CD8-positive, alpha-beta memory T cell (primary cell): ENCODE measurements at regions not wholly inside any gene's neighbourhood (a gene's known extent, or its start where the extent isn't known, plus 50 kb on each side); places are given as distances from the start of the nearest gene placed in this dataset.

Experiments used
- CTCF ChIA-PET: fragments of 350-600 bp; sonication (Branson Sonifier 250); formaldehyde crosslinking; loops from one replicate; lab custom pipeline; 2021; ENCODE audit warnings: antibody characterized with exemption; lab: Charles Lee
- POLR2A ChIA-PET: fragments of 350-600 bp; sonication (Branson Sonifier 250); formaldehyde crosslinking; loops from one replicate; lab custom pipeline; 2021; ENCODE audit warnings: antibody characterized with exemption; lab: Charles Lee
- DNase-seq, 5 donors: peaks; one replicate each; pipeline versions ENCODE4 v3.0.0 to v3.0.0-alpha.2; 2020 to 2022; ENCODE audit warnings: mixed read lengths in 1 of 5
- H3K27ac ChIP-seq: one replicate; pipeline ENCODE4 v1.7.0; 2013; ENCODE audit warnings: low read depth, mild to moderate bottlenecking, low read length, moderate library complexity
- H3K27me3 ChIP-seq: 2 replicates; pipeline ENCODE4 v1.7.0; 2013; ENCODE audit warnings: low read length, mild to moderate bottlenecking; ENCODE audit not compliant: insufficient read depth, poor library complexity, severe bottlenecking
- H3K36me3 ChIP-seq: 2 replicates; pipeline ENCODE4 v1.7.0; 2013; ENCODE audit warnings: mild to moderate bottlenecking, low read length, moderate library complexity; ENCODE audit not compliant: insufficient read depth
- H3K4me1 ChIP-seq: 2 replicates; pipeline ENCODE4 v1.7.0; 2013; ENCODE audit warnings: mild to moderate bottlenecking, low read length, moderate library complexity; ENCODE audit not compliant: insufficient read depth
- H3K4me3 ChIP-seq: 2 replicates; pipeline ENCODE4 v1.7.0; 2013; ENCODE audit warnings: mild to moderate bottlenecking, low read length
- H3K9me3 ChIP-seq: 2 replicates; pipeline ENCODE4 v1.7.0; 2013; ENCODE audit warnings: mild to moderate bottlenecking, low read length
- H3K27ac Mint-ChIP-seq, 8 donors: one replicate each; pipeline ENCODE4 v1.8.0; 2020 to 2021; ENCODE audit warnings: mixed read lengths in 8 of 8, mild to moderate bottlenecking in 6 of 8, inconsistent platforms in 3 of 8, moderate library complexity in 3 of 8
- H3K27me3 Mint-ChIP-seq, 2 donors: one replicate each; pipeline ENCODE4 v1.8.0; 2020 to 2021; ENCODE audit warnings: mixed read lengths in 2 of 2, mild to moderate bottlenecking in 1 of 2, moderate library complexity in 1 of 2
- H3K36me3 Mint-ChIP-seq, 3 donors: one replicate each; pipeline ENCODE4 v1.8.0; 2020 to 2021; ENCODE audit warnings: mixed read lengths in 3 of 3, inconsistent platforms in 1 of 3, mild to moderate bottlenecking in 1 of 3
- H3K4me1 Mint-ChIP-seq, 3 donors: one replicate each; pipeline ENCODE4 v1.8.0; 2020 to 2021; ENCODE audit warnings: mixed read lengths in 3 of 3, inconsistent platforms in 1 of 3, mild to moderate bottlenecking in 1 of 3
- H3K4me3 Mint-ChIP-seq, 7 donors: one replicate each; pipeline ENCODE4 v1.8.0; 2020 to 2021; ENCODE audit warnings: mixed read lengths in 7 of 7, mild to moderate bottlenecking in 6 of 7, moderate library complexity in 4 of 7, inconsistent platforms in 2 of 7
- H3K9me3 Mint-ChIP-seq, 5 donors: one replicate each; pipeline ENCODE4 v1.8.0; 2020 to 2022; ENCODE audit warnings: mixed read lengths in 5 of 5, mild to moderate bottlenecking in 3 of 5, moderate library complexity in 2 of 5, inconsistent platforms in 1 of 5

- no peaks in the 10 kb centered on the region for H3K36me3 ChIP-seq
- Mint-ChIP-seq H3K9me3 (peaks cover 0 to 4% (median 0%) of the 10 kb centered on the region in 5 donors), H3K36me3 (no peaks in the 10 kb centered on the region), H3K27me3 (no peaks in the 10 kb centered on the region), H3K27ac (no peak overlapping the region), H3K4me3 (no peak overlapping the region), H3K4me1 (no peaks in the 10 kb centered on the region)
- DNase-seq, result no peak
- no peaks in the 10 kb centered on the region for H3K9me3 ChIP-seq
- H3K4me1 ChIP-seq, result no peaks in the 10 kb centered on the region
- CTCF ChIA-PET, result no interaction called here
- POLR2A ChIA-PET, result no interaction called here
- no peak overlapping the region for H3K4me3 ChIP-seq
- no peaks in the 10 kb centered on the region for H3K27me3 ChIP-seq
- no peak overlapping the region for H3K27ac ChIP-seq
Observed at GRCh38 chr11:127268932-127269331, 268.4 kb upstream of the KIRREL3 start.

DNA sequence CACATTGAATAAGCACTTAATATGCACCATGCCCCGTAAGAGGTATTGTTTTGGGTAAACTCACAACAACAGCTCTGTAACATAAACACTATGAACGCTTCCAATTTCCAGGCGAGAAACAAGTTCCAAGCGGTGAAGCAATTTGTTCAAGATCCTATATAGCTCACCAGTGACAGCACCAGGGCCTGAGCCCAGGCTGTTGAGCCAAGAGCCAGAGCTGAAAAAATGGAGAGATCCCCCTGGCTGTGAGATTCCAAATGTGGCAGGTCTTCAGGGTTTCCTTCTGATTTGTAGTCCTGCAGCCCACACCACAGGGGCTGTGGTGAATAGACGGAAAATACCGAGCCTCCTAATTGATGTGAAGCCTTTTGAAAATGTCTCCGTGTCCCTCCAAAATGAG is 268.0 kb upstream of the KIRREL3 start:
- DNase-seq, result no peak
- no peak overlapping the region for H3K4me3 Mint-ChIP-seq

DNA sequence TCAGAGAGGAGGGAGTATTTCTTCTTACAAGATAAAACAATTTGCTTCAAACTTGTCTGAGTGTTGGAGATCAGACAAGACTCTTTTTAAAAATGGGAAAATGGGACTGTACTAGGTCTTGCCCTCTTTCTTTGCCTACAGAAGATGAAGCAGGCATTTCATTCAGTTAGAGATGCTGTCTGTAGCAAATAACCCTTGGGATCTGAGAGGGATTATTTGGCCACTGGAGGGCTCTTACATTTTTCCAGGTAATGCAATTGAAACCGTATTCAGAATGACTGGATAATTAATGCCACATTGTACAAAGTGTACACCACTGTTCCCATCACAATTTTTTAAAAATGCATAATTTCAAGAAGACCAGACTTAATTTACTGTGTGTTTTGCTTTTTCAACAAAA is 258.5 kb upstream of the KIRREL3 start:
- H3K9me3 ChIP-seq, result no peaks in the 10 kb centered on the region
- no peaks in the 10 kb centered on the region for H3K36me3 ChIP-seq
- H3K4me1 ChIP-seq, result no peaks in the 10 kb centered on the region
- Mint-ChIP-seq H3K4me3 (no peak overlapping the region), H3K27ac (no peak overlapping the region), H3K36me3 (peaks cover 0 to 2% (median 0%) of the 10 kb centered on the region in 3 donors), H3K4me1 (no peaks in the 10 kb centered on the region), H3K9me3 (peaks cover 0 to 6% (median 0%) of the 10 kb centered on the region in 5 donors), H3K27me3 (no peaks in the 10 kb centered on the region)
- ChIA-PET CTCF (no interaction called here), POLR2A (no interaction called here)
- no peak overlapping the region for H3K4me3 ChIP-seq
- no peaks in the 10 kb centered on the region for H3K27me3 ChIP-seq
- no peak overlapping the region for H3K27ac ChIP-seq
- no peak for DNase-seq

More for the DNA sequence above, 268.0 kb upstream of the KIRREL3 start:
- Mint-ChIP-seq H3K36me3 (no peaks in the 10 kb centered on the region), H3K9me3 (peaks cover 0 to 4% (median 0%) of the 10 kb centered on the region in 5 donors), H3K27ac (peak overlapping the region in 1 of 8 donors; percentile 24), H3K4me1 (no peaks in the 10 kb centered on the region), H3K27me3 (no peaks in the 10 kb centered on the region)
- Histone ChIP-seq H3K4me1 (no peaks in the 10 kb centered on the region), H3K36me3 (no peaks in the 10 kb centered on the region), H3K4me3 (no peak overlapping the region), H3K27me3 (no peaks in the 10 kb centered on the region), H3K9me3 (no peaks in the 10 kb centered on the region), H3K27ac (no peak overlapping the region)
- ChIA-PET CTCF (no interaction called here), POLR2A (no interaction called here)

DNA sequence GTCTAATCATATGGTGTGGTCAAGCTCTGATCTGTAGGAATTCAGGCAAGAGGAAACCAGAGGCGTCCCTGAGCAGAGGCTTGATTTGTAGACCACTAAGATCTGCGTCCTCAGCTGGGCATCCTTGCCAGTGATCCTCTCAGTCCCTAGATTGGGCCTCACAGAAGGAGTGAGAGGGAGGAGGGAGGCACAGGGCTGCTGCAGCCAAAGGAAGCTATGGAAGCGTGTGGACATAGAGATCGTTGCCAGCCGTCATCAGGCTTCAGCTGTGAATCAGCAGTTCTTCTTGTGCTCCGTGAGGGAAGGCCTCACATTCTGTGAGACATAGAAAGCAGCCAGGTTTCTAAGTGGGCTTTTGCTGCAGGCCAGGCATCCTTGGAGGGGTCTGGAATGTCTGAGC is 254.6 kb upstream of the KIRREL3 start:
- H3K4me3 ChIP-seq, result no peak overlapping the region
- CTCF ChIA-PET, result no interaction called here
- Mint-ChIP-seq H3K4me3 (no peak overlapping the region), H3K27ac (peak overlapping the region in 1 of 8 donors; percentile 12), H3K27me3 (no peaks in the 10 kb centered on the region), H3K36me3 (peaks cover 0 to 2% (median 0%) of the 10 kb centered on the region in 3 donors), H3K4me1 (no peaks in the 10 kb centered on the region), H3K9me3 (peaks cover 0 to 3% (median 0%) of the 10 kb centered on the region in 5 donors)
- POLR2A ChIA-PET, result no interaction called here
- H3K4me1 ChIP-seq, result no peaks in the 10 kb centered on the region
- H3K27me3 ChIP-seq, result no peaks in the 10 kb centered on the region
- H3K36me3 ChIP-seq, result no peaks in the 10 kb centered on the region
- H3K9me3 ChIP-seq, result no peaks in the 10 kb centered on the region
- no peak for DNase-seq
- no peak overlapping the region for H3K27ac ChIP-seq

DNA sequence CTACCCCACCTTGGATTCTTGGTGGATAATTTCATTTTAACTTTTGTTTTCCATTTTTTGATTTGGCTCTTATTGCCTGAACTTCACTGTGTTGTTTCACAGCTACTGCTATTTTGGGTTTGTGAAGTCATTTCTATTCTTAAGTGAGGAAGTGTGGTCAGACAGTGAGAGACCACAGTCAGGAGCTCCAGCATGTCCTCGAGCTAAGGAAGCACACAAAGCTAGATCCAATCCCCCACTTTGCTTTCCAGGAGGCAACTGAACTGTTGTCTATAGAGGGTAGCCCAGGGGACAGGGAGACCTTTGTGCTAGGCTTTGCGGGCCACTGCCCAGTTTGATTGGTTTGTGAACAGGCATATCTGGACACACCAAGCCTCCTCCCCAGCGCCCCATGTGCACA is 251.8 kb upstream of the KIRREL3 start:
- no peaks in the 10 kb centered on the region for H3K9me3 ChIP-seq
- no peak overlapping the region for H3K4me3 Mint-ChIP-seq
- ChIA-PET CTCF (no interaction called here), POLR2A (no interaction called here)
- peaks cover 0 to 1% of the 10 kb centered on the region in 2 donors for H3K27me3 Mint-ChIP-seq
- no peaks in the 10 kb centered on the region for H3K4me1 Mint-ChIP-seq
- H3K27ac ChIP-seq, result no peak overlapping the region
- no peaks in the 10 kb centered on the region for H3K36me3 Mint-ChIP-seq
- H3K36me3 ChIP-seq, result no peaks in the 10 kb centered on the region
- no peaks in the 10 kb centered on the region for H3K4me1 ChIP-seq
- DNase-seq, result no peak
- H3K9me3 Mint-ChIP-seq, result no peaks in the 10 kb centered on the region
- H3K27me3 ChIP-seq, result no peaks in the 10 kb centered on the region
- H3K27ac Mint-ChIP-seq, result no peak overlapping the region
- H3K4me3 ChIP-seq, result no peak overlapping the region

- DNase-seq, result no peak
- no peaks in the 10 kb centered on the region for H3K36me3 Mint-ChIP-seq
- peaks cover 0 to 1% of the 10 kb centered on the region in 2 donors for H3K27me3 Mint-ChIP-seq
- no peak overlapping the region for H3K4me3 Mint-ChIP-seq
- no peaks in the 10 kb centered on the region for H3K27me3 ChIP-seq
- H3K4me1 Mint-ChIP-seq, result no peaks in the 10 kb centered on the region
- ChIA-PET POLR2A (no interaction called here), CTCF (no interaction called here)
- no peaks in the 10 kb centered on the region for H3K36me3 ChIP-seq
- no peak overlapping the region for H3K27ac ChIP-seq
- H3K4me1 ChIP-seq, result no peaks in the 10 kb centered on the region
- H3K27ac Mint-ChIP-seq, result no peak overlapping the region
- H3K9me3 ChIP-seq, result no peaks in the 10 kb centered on the region
- H3K9me3 Mint-ChIP-seq, result peaks cover 0 to 4% (median 0%) of the 10 kb centered on the region in 5 donors
- H3K4me3 ChIP-seq, result no peak overlapping the region
Observed at GRCh38 chr11:127249576-127249975, 249.0 kb upstream of the KIRREL3 start.

GRCh38 chr11:127248476-127248875 is 247.9 kb upstream of the KIRREL3 start:
- Mint-ChIP-seq H3K27ac (no peak overlapping the region), H3K27me3 (peaks cover 0 to 1% of the 10 kb centered on the region in 2 donors), H3K4me3 (no peak overlapping the region), H3K9me3 (peaks cover 0 to 4% (median 0%) of the 10 kb centered on the region in 5 donors), H3K36me3 (no peaks in the 10 kb centered on the region), H3K4me1 (no peaks in the 10 kb centered on the region)
- H3K9me3 ChIP-seq, result no peaks in the 10 kb centered on the region
- ChIA-PET POLR2A (no interaction called here), CTCF (no interaction called here)
- H3K4me1 ChIP-seq, result no peaks in the 10 kb centered on the region
- no peak overlapping the region for H3K27ac ChIP-seq
- no peaks in the 10 kb centered on the region for H3K36me3 ChIP-seq
- H3K27me3 ChIP-seq, result no peaks in the 10 kb centered on the region
- H3K4me3 ChIP-seq, result no peak overlapping the region
- no peak for DNase-seq

- Mint-ChIP-seq H3K27ac (no peak overlapping the region), H3K9me3 (peaks cover 0 to 4% (median 0%) of the 10 kb centered on the region in 5 donors), H3K4me3 (no peak overlapping the region), H3K4me1 (no peaks in the 10 kb centered on the region), H3K27me3 (peaks cover 0 to 1% of the 10 kb centered on the region in 2 donors), H3K36me3 (no peaks in the 10 kb centered on the region)
- no peaks in the 10 kb centered on the region for H3K9me3 ChIP-seq
- no peak for DNase-seq
- ChIA-PET POLR2A (no interaction called here), CTCF (no interaction called here)
- H3K27ac ChIP-seq, result no peak overlapping the region
- H3K27me3 ChIP-seq, result no peaks in the 10 kb centered on the region
- no peaks in the 10 kb centered on the region for H3K36me3 ChIP-seq
- H3K4me3 ChIP-seq, result no peak overlapping the region
- H3K4me1 ChIP-seq, result no peaks in the 10 kb centered on the region
Observed at GRCh38 chr11:127247261-127247851, 246.8 kb upstream of the KIRREL3 start.
